Lower lobe of right lung (tissue), 2 donors: ENCODE measurements at regions not wholly inside any gene's neighbourhood (a gene's known extent, or its start where the extent isn't known, plus 50 kb on each side); places are given as distances from the start of the nearest gene placed in this dataset.

Source experiments
- ATAC-seq, 2 donors: fragments of 200-7000 bp; cut with Tn5 transposase; one replicate each; pipeline ENCODE4 v1.9.1; 2020 to 2022; ENCODE audit warnings: mild to moderate bottlenecking in 2 of 2, moderate library complexity in 2 of 2
- DNase-seq: peaks from one replicate; pipeline ENCODE4 v3.0.0-alpha.2; 2020
- H3K27ac ChIP-seq: fragments of 200-600 bp; one replicate; pipeline ENCODE4 v1.8.0; 2022
- H3K27me3 ChIP-seq: fragments of 200-600 bp; one replicate; pipeline ENCODE4 v1.8.0; 2022; ENCODE audit warnings: low read depth
- H3K36me3 ChIP-seq: fragments of 200-600 bp; one replicate; pipeline ENCODE4 v1.8.0; 2022; ENCODE audit warnings: mild to moderate bottlenecking
- H3K4me1 ChIP-seq: fragments of 200-600 bp; one replicate; pipeline ENCODE4 v1.8.0; 2022
- H3K4me3 ChIP-seq: fragments of 200-600 bp; one replicate; pipeline ENCODE4 v1.8.0; 2022; ENCODE audit warnings: mild to moderate bottlenecking
- H3K9me3 ChIP-seq: fragments of 200-600 bp; one replicate; pipeline ENCODE4 v1.8.0; 2022
- CTCF ChIP-seq: fragments of 200-600 bp; IDR thresholded peaks from one replicate; pipeline ENCODE4 v1.8.0; 2022; ENCODE audit warnings: antibody characterized with exemption, mild to moderate bottlenecking
- intact Hi-C: fragments of 100-400 bp; cut with DNase I; formaldehyde crosslinking; loops from one replicate; pipeline ENCODE4 v1.11.0; 2022
- donor health status: DM: no; HTN: yes; CAD: no; lungs with severe emphysema.

DNA sequence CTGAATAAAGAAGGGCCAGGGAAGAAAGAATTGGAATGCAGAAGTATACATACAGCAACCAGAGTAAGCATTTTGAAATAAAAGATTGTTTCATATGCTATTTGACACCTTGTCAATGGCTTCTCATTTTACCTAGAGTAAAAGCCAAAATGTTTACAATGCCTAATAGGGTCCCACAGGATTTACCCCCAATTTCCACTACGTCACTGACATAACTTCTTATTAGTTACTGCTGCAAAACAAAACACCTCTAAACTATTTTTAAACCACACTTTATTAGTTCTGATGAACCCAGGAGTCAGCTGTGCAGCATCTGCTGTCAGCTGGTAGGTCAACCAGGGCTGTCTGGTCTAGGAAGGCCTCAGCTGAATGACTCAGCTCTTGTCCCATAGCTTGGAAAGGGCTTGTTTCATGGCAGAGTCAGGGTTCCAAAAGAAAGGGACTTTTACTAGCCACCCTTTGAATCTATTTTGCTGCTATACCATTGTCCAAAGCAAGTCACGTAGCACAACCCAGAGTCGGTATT lies 945.1 kb downstream of the EPHA3 start:
- H3K4me1 ChIP-seq: no peaks in the 10 kb centered on the region
- H3K27me3 ChIP-seq: no peaks in the 10 kb centered on the region
- intact Hi-C loops: no loop called here
- no peak overlapping the region for H3K4me3 ChIP-seq
- no peak for DNase-seq
- no peaks in the 10 kb centered on the region for H3K9me3 ChIP-seq
- no peak for TF ChIP-seq CTCF
- no peak overlapping the region for H3K27ac ChIP-seq
- no peak for ATAC-seq
- H3K36me3 ChIP-seq: no peaks in the 10 kb centered on the region

- no peak for ATAC-seq
These were observed 946.9 kb downstream of the EPHA3 start for GRCh38 chr3:90054311-90054710.

GRCh38 chr3:90055666-90056065 lies 948.2 kb downstream of the EPHA3 start:
- ATAC-seq (no peak), DNase-seq (no peak)
- H3K36me3 ChIP-seq: no peaks in the 10 kb centered on the region
- no peaks in the 10 kb centered on the region for H3K27me3 ChIP-seq
- TF ChIP-seq CTCF: no peak
- H3K4me1 ChIP-seq: no peaks in the 10 kb centered on the region
- H3K27ac ChIP-seq: no peak overlapping the region
- intact Hi-C loops: no loop called here
- no peak overlapping the region for H3K4me3 ChIP-seq
- no peaks in the 10 kb centered on the region for H3K9me3 ChIP-seq

More at GRCh38 chr3:90054311-90054710, 946.9 kb downstream of the EPHA3 start:
- Histone ChIP-seq H3K9me3 (no peaks in the 10 kb centered on the region), H3K4me1 (no peaks in the 10 kb centered on the region), H3K4me3 (no peak overlapping the region), H3K27ac (no peak overlapping the region), H3K36me3 (no peaks in the 10 kb centered on the region), H3K27me3 (no peaks in the 10 kb centered on the region)
- no peak for DNase-seq
- intact Hi-C loops: no loop called here
- TF ChIP-seq CTCF: no peak

GRCh38 chr3:90056281-90057032 lies 949.0 kb downstream of the EPHA3 start:
- no peak overlapping the region for H3K4me3 ChIP-seq
- no peak for TF ChIP-seq CTCF
- no peaks in the 10 kb centered on the region for H3K36me3 ChIP-seq
- no peaks in the 10 kb centered on the region for H3K4me1 ChIP-seq
- H3K27ac ChIP-seq: no peak overlapping the region
- H3K9me3 ChIP-seq: no peaks in the 10 kb centered on the region
- no peaks in the 10 kb centered on the region for H3K27me3 ChIP-seq
- intact Hi-C loops: no loop called here
- ATAC-seq (no peak), DNase-seq (no peak)

DNA sequence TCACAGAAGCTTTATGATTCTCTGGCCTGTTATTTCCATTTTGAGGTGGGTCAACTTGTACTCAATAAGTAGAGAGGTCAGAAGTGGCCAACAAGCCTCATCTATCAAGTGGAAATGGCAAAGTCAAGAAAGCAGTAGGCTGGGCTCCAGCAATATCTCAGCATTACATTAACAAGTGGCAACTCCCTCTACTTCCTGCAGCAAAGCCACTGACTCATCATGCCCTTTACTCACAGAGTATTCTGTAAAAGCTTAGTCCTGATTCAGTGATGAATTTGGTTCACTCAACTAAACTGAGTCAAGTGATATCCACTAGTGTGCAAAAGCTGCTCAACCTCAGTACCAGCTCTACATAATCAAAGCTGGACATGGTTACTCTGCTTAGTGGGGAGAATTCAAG lies 954.6 kb downstream of the EPHA3 start:
- Histone ChIP-seq H3K27ac (no peak overlapping the region), H3K36me3 (no peaks in the 10 kb centered on the region), H3K4me1 (no peaks in the 10 kb centered on the region), H3K4me3 (no peak overlapping the region), H3K27me3 (no peaks in the 10 kb centered on the region), H3K9me3 (no peaks in the 10 kb centered on the region)
- DNase-seq (no peak), ATAC-seq (peak in 1 of 2 donors; percentile 32)
- no peak for TF ChIP-seq CTCF
- intact Hi-C loops: no loop called here
